Hepatocyte (in vitro differentiated cells): ENCODE measurements at regions not wholly inside any gene's neighbourhood (a gene's known extent, or its start where the extent isn't known, plus 50 kb on each side); places are given as distances from the start of the nearest gene placed in this dataset.

Experiments used
- DNase-seq: peaks from one replicate; pipeline ENCODE4 v3.0.0-alpha.2; 2016; ENCODE audit warnings: low spot score
- H2AFZ ChIP-seq: fragments of 200-600 bp; sonication (generic); 2 replicates; pipeline ENCODE4 v1.6.0; 2016; ENCODE audit warnings: antibody characterized with exemption, mild to moderate bottlenecking
- H3K27ac ChIP-seq: fragments of 200-600 bp; sonication (generic); 2 replicates; pipeline ENCODE4 v1.5.1; 2016; ENCODE audit warnings: mild to moderate bottlenecking
- H3K27me3 ChIP-seq: fragments of 200-600 bp; sonication (generic); 2 replicates; pipeline ENCODE4 v1.6.1; 2016
- H3K36me3 ChIP-seq: fragments of 200-600 bp; sonication (generic); replicated peaks from 2 replicates; pipeline ENCODE4 v1.5.1; 2016; ENCODE audit warnings: low read depth; ENCODE audit not compliant: insufficient read depth
- H3K4me1 ChIP-seq: fragments of 200-600 bp; sonication (generic); 2 replicates; pipeline ENCODE4 v1.5.1; 2016; ENCODE audit warnings: mild to moderate bottlenecking, moderate library complexity; ENCODE audit not compliant: insufficient read depth
- H3K4me2 ChIP-seq: fragments of 200-600 bp; sonication (generic); 2 replicates; pipeline ENCODE4 v1.6.0; 2016
- H3K4me3 ChIP-seq: fragments of 200-600 bp; sonication (generic); 2 replicates; pipeline ENCODE4 v1.5.1; 2016; ENCODE audit warnings: mild to moderate bottlenecking
- H3K79me2 ChIP-seq: fragments of 200-600 bp; sonication (generic); 2 replicates; pipeline ENCODE4 v1.6.0; 2017; ENCODE audit warnings: mild to moderate bottlenecking
- H3K9me2 ChIP-seq: fragments of 200-600 bp; sonication (generic); replicated peaks from 2 replicates; pipeline ENCODE4 v1.6.0; 2017; ENCODE audit warnings: mild to moderate bottlenecking; ENCODE audit not compliant: insufficient read depth
- H3K9me3 ChIP-seq: fragments of 200-600 bp; sonication (generic); 2 replicates; pipeline ENCODE4 v1.5.1; 2016; ENCODE audit warnings: low read depth, mild to moderate bottlenecking
- H4K20me1 ChIP-seq: fragments of 200-600 bp; sonication (generic); 2 replicates; pipeline ENCODE4 v1.6.0; 2016; ENCODE audit warnings: mild to moderate bottlenecking; ENCODE audit not compliant: insufficient read depth, poor library complexity, severe bottlenecking
- EZH2 ChIP-seq: fragments of 200-600 bp; sonication (generic); IDR thresholded peaks from 2 replicates; pipeline ENCODE4 v1.6.1; 2016; ENCODE audit warnings: antibody characterized with exemption, mild to moderate bottlenecking, borderline replicate concordance
- EZH2phosphoT487 ChIP-seq: fragments of 200-600 bp; sonication (generic); IDR thresholded peaks from one replicate; pipeline ENCODE4 v1.6.1; 2018; ENCODE audit warnings: antibody characterized with exemption, mild to moderate bottlenecking, low read depth, moderate library complexity; ENCODE audit not compliant: unreplicated experiment, severe bottlenecking
- WGBS: methylation state at CpG from one replicate; pipeline ENCODE4 v1.1.6; 2016; ENCODE audit warnings: low lambda C conversion rate; ENCODE audit errors: missing lambda C conversion rate; 5-methylcytosine and 5-hydroxymethylcytosine counted together
- TF ChIP-seq, protein P1 (sequence below): fragments of 200-600 bp; sonication (generic); IDR thresholded peaks from 2 replicates; pipeline ENCODE4 v1.5.1; 2016; ENCODE audit warnings: antibody characterized with exemption, mild to moderate bottlenecking; ENCODE audit not compliant: poor library complexity

DNA sequence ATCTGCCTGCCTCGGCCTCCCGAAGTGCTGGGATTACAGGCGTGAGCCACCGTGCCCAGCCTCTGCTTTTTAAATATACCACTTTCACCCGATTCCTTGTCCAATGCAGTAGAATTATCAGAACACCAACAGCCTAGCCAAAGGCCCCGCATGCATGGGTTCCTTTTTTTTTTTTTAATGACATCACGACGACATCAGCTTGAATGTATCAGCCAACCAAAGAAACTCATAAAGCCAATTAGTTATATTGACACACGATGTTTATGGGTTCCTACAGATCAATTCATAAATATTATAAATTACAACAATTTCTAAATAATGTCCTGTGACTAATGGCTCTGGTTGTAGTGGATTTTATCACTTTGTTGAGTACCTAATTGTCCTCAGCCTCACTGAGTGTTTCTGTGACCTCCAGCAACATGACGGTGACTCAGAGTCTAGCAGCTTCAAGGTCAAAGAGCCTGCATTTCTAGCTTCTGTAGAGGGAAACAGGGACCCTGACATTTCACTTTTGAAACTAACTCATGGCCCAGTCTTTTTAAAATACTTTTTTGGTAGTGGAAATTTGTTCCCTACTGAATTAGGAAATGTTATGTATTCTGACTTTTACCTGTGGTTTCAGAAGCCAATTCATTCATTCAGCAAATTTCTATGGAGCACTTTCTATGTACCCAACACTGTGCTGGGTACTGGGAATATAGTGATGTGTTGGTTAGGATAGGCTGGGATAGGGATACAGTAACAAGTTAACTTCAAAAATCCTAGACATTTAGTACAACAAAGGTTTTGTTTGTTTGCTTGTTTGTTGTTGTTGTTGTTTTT, 144.1 kb downstream of the SUDS3 start:
- DNase-seq: no peak
- WGBS: 88% methylated on average over 10 of the region's 10 CpGs

DNA sequence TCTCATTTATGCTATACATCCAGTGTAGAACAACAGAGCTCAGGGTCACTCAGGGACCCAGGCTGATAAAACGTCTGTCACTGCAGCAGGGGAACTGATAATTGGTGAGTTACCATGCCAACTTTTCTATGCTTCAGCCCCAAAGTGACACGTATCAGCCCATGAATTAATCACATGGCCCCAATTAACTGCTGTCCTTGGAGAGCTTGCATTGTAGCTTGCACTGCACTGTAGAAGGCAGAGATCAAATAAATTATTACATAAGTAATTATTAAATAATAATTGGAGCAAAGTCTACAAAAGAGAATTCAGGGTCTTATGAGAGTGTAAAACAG, 144.6 kb downstream of the SUDS3 start:
- Histone ChIP-seq H3K4me3 (no peak overlapping the region), H3K9me2 (no peaks in the 10 kb centered on the region), H3K27ac (no peak overlapping the region), H3K79me2 (no peaks in the 10 kb centered on the region), H3K36me3 (no peaks in the 10 kb centered on the region), H3K27me3 (no peaks in the 10 kb centered on the region), H3K4me2 (no peak overlapping the region), H2AFZ (no peak overlapping the region), H4K20me1 (no peaks in the 10 kb centered on the region), H3K9me3 (no peaks in the 10 kb centered on the region), H3K4me1 (no peaks in the 10 kb centered on the region)
- DNase-seq: no peak
- WGBS: 49% methylated on average over 2 of the region's 2 CpGs
- TF ChIP-seq EZH2phosphoT487: no peak
- TF ChIP-seq, protein P1, sequence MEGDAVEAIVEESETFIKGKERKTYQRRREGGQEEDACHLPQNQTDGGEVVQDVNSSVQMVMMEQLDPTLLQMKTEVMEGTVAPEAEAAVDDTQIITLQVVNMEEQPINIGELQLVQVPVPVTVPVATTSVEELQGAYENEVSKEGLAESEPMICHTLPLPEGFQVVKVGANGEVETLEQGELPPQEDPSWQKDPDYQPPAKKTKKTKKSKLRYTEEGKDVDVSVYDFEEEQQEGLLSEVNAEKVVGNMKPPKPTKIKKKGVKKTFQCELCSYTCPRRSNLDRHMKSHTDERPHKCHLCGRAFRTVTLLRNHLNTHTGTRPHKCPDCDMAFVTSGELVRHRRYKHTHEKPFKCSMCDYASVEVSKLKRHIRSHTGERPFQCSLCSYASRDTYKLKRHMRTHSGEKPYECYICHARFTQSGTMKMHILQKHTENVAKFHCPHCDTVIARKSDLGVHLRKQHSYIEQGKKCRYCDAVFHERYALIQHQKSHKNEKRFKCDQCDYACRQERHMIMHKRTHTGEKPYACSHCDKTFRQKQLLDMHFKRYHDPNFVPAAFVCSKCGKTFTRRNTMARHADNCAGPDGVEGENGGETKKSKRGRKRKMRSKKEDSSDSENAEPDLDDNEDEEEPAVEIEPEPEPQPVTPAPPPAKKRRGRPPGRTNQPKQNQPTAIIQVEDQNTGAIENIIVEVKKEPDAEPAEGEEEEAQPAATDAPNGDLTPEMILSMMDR: no peak
- no peak for TF ChIP-seq EZH2

More for the DNA sequence above, 144.1 kb downstream of the SUDS3 start:
- H3K36me3 ChIP-seq: no peaks in the 10 kb centered on the region
- H4K20me1 ChIP-seq: no peaks in the 10 kb centered on the region
- no peaks in the 10 kb centered on the region for H3K9me3 ChIP-seq
- no peak overlapping the region for H3K27ac ChIP-seq
- no peak overlapping the region for H2AFZ ChIP-seq
- H3K9me2 ChIP-seq: no peaks in the 10 kb centered on the region
- no peak overlapping the region for H3K4me2 ChIP-seq
- no peaks in the 10 kb centered on the region for H3K79me2 ChIP-seq
- no peak overlapping the region for H3K4me3 ChIP-seq
- no peak for TF ChIP-seq EZH2phosphoT487
- TF ChIP-seq EZH2: no peak
- TF ChIP-seq, protein P1: no peak
- H3K27me3 ChIP-seq: no peaks in the 10 kb centered on the region
- H3K4me1 ChIP-seq: no peaks in the 10 kb centered on the region

DNA sequence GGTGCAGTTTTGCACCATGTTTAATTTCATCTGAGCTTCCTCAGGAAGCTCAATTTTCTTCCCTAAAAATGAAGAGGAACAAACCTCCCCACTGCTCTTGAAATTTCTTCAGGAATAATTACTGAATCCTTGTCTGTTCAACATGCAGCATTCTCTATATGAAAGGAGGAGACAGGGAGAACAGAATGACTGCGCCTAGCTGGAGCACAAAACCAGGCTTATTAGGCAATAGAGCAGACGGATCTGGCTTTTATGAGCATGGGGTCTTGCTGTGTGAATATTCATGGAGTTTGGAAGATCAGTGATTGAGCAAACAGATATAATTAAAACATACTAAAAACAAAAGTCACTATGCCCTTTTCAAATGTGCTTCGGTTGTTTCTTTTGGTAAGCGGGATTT, 148.1 kb downstream of the SUDS3 start:
- H3K9me3 ChIP-seq: no peaks in the 10 kb centered on the region
- 88% methylated on average over 4 of the region's 4 CpGs for WGBS

More for the DNA sequence above, 148.1 kb downstream of the SUDS3 start:
- TF ChIP-seq EZH2phosphoT487 (no peak), EZH2 (no peak)
- TF ChIP-seq, protein P1: no peak
- Histone ChIP-seq H4K20me1 (no peaks in the 10 kb centered on the region), H3K27ac (no peak overlapping the region), H2AFZ (no peak overlapping the region), H3K79me2 (no peaks in the 10 kb centered on the region), H3K27me3 (no peaks in the 10 kb centered on the region), H3K4me3 (no peak overlapping the region), H3K36me3 (no peaks in the 10 kb centered on the region), H3K9me2 (no peaks in the 10 kb centered on the region), H3K4me1 (no peaks in the 10 kb centered on the region), H3K4me2 (no peak overlapping the region)
- no peak for DNase-seq
